Uterus (tissue), 3 donors: ENCODE measurements at regions not wholly inside any gene's neighbourhood (a gene's known extent, or its start where the extent isn't known, plus 50 kb on each side); places are given as distances from the start of the nearest gene placed in this dataset.

Experiments
- DNase-seq, 2 donors: peaks; one replicate each; pipeline ENCODE4 v3.0.0-alpha.2; 2019 to 2020
- H3K27ac ChIP-seq, 2 donors: fragments of 200-600 bp; sonication (generic); 1 replicate in 1 of 2; 2 replicates in 1 of 2; pipeline ENCODE4 v1.5.1; 2016 to 2018
- H3K27me3 ChIP-seq, 2 donors: fragments of 200-600 bp; sonication (generic); one replicate each; pipeline ENCODE4 v1.5.1; 2018 to 2019; ENCODE audit warnings: control low read depth in 1 of 2
- H3K36me3 ChIP-seq, 2 donors: fragments of 200-600 bp; sonication (generic); one replicate each; pipeline ENCODE4 v1.5.1; 2019; ENCODE audit warnings: control low read depth in 1 of 2
- H3K4me1 ChIP-seq, 2 donors: fragments of 200-600 bp; sonication (generic); one replicate each; pipeline ENCODE4 v1.5.1; 2018 to 2019; ENCODE audit warnings: control low read depth in 1 of 2
- H3K4me3 ChIP-seq, 2 donors: fragments of 200-600 bp; sonication (generic); 1 replicate in 1 of 2; 2 replicates in 1 of 2; pipeline ENCODE4 v1.5.1; 2018 to 2019; ENCODE audit warnings: mild to moderate bottlenecking in 1 of 2
- H3K9me3 ChIP-seq, 2 donors: fragments of 200-600 bp; sonication (generic); one replicate each; pipeline ENCODE4 v1.5.1; 2019; ENCODE audit warnings: control low read depth in 1 of 2
- POLR2A ChIP-seq, 2 donors: fragments of 450-650 bp; IDR thresholded peaks; one replicate each; pipeline ENCODE4 v1.6.1; 2016; ENCODE audit warnings: antibody characterized with exemption in 2 of 2, mild to moderate bottlenecking in 1 of 2, moderate library complexity in 1 of 2
- intact Hi-C: fragments of 100-400 bp; cut with DNase I; formaldehyde crosslinking; loops from one replicate; pipeline ENCODE4 v1.15.1; 2023; ENCODE audit warnings: low total_unique reads
- TF ChIP-seq, protein P1 (sequence below), 4 experiments: fragments of 200-600 bp in 2 of 4; fragments of 450-650 bp in 2 of 4; sonication (generic) in 2 of 4; IDR thresholded peaks; one replicate each; pipeline ENCODE4 v1.5.1; 2016 to 2019; ENCODE audit warnings: antibody characterized with exemption in 4 of 4, mild to moderate bottlenecking in 2 of 4, moderate library complexity in 1 of 4
- donor health status: DM: yes; HTN: yes; CAD: no.

DNA sequence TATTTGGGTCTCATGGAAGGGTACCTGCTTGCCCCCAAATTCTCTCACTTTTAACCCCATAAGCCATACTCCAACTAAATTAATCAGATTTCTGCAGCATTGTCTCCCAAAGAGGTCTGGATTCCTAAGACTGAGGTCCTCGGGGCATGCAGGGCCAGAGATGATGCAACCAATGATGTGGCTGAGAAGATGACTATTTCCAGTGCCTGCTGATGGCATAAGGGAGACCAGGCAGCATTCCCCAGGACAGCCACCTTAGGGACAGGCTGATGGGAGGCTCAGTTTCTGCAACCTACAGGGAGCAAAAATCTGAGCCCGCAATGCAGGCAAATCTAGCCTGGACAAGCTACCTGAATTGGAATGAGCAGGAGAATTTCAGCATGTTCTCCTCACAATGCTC is 76.8 kb upstream of the ASIC2 start:
- intact Hi-C loops = no loop called here
- DNase-seq = no peak
- Histone ChIP-seq H3K36me3 (no peaks in the 10 kb centered on the region), H3K27me3 (no peaks in the 10 kb centered on the region), H3K9me3 (no peaks in the 10 kb centered on the region), H3K27ac (no peak overlapping the region), H3K4me3 (no peak overlapping the region), H3K4me1 (no peaks in the 10 kb centered on the region)
- TF ChIP-seq, protein P1, sequence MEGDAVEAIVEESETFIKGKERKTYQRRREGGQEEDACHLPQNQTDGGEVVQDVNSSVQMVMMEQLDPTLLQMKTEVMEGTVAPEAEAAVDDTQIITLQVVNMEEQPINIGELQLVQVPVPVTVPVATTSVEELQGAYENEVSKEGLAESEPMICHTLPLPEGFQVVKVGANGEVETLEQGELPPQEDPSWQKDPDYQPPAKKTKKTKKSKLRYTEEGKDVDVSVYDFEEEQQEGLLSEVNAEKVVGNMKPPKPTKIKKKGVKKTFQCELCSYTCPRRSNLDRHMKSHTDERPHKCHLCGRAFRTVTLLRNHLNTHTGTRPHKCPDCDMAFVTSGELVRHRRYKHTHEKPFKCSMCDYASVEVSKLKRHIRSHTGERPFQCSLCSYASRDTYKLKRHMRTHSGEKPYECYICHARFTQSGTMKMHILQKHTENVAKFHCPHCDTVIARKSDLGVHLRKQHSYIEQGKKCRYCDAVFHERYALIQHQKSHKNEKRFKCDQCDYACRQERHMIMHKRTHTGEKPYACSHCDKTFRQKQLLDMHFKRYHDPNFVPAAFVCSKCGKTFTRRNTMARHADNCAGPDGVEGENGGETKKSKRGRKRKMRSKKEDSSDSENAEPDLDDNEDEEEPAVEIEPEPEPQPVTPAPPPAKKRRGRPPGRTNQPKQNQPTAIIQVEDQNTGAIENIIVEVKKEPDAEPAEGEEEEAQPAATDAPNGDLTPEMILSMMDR (IDR thresholded peaks at IDR 0.05) = no peak
- no peak for TF ChIP-seq POLR2A (IDR thresholded peaks at IDR 0.05)

DNA sequence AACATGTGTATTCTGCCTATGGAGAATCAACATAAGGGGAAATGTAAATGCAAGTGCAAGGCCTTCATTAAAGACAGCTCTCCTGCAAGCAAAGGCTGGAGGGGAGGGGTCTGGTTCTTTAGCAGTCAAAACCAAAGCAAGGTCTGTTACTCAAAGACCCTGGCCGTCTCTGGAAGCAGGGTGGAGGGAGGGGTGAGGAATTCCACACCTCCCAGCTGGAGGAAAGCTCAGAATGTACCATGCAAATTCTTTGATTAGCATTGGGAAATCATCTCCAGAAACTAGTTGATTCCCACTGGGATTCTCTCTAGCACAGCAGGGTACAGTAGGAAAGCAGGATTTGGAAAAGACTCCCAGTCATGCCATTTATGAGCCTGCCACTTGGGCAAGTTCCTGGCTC is 77.3 kb upstream of the ASIC2 start:
- no peaks in the 10 kb centered on the region for H3K27me3 ChIP-seq
- no peaks in the 10 kb centered on the region for H3K36me3 ChIP-seq
- H3K4me3 ChIP-seq = no peak overlapping the region
- no peaks in the 10 kb centered on the region for H3K4me1 ChIP-seq
- intact Hi-C loops = no loop called here
- DNase-seq = no peak
- no peak overlapping the region for H3K27ac ChIP-seq
- H3K9me3 ChIP-seq = no peaks in the 10 kb centered on the region
- TF ChIP-seq POLR2A (IDR thresholded peaks at IDR 0.05) = no peak
- TF ChIP-seq, protein P1 (IDR thresholded peaks at IDR 0.05) = no peak

DNA sequence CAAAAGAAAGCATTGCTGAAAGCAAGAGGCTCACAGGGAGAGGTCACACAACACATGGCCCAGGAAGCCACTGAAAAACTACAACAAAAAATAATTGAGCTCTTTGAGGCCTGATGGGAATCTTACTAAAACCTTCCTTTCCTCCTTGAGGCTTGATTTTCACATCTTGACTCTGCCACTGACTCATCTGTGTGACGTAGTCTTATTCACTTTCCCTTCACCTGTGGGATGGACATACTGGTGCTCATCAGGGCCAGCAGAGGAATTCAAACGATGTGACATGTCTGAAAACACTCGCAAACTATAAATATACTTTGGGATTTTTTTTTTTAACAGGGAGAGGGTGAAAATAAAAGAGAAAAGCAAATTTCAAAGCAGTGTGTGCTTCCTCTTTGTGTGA is 78.3 kb upstream of the ASIC2 start:
- DNase-seq = no peak
- H3K4me3 ChIP-seq = no peak overlapping the region
- no peaks in the 10 kb centered on the region for H3K27me3 ChIP-seq
- H3K9me3 ChIP-seq = no peaks in the 10 kb centered on the region
- TF ChIP-seq, protein P1 (IDR thresholded peaks at IDR 0.05) = no peak
- TF ChIP-seq POLR2A (IDR thresholded peaks at IDR 0.05) = no peak
- no peak overlapping the region for H3K27ac ChIP-seq
- no peaks in the 10 kb centered on the region for H3K4me1 ChIP-seq
- no peaks in the 10 kb centered on the region for H3K36me3 ChIP-seq
- intact Hi-C loops = no loop called here

DNA sequence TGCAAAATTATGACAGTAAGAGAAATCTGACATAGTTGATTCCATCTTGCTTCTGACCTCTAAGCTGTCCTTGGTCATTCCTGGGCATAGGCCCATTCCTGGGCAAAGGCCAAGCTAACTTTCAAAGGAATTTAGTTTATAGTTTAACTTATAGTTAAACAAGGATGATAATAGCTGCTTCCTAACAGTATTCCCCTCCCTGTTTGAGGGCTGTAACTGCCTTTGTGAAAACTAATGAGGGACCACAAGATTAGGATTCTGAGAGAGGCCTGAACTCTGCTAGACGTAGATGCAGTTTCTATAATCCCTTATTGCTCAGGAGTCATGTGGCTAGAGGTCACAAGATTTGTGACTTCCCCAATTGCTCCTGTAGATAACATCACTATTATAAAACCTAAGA is 80.2 kb upstream of the ASIC2 start:
- intact Hi-C loops = no loop called here
- H3K27ac ChIP-seq = no peak overlapping the region

DNA sequence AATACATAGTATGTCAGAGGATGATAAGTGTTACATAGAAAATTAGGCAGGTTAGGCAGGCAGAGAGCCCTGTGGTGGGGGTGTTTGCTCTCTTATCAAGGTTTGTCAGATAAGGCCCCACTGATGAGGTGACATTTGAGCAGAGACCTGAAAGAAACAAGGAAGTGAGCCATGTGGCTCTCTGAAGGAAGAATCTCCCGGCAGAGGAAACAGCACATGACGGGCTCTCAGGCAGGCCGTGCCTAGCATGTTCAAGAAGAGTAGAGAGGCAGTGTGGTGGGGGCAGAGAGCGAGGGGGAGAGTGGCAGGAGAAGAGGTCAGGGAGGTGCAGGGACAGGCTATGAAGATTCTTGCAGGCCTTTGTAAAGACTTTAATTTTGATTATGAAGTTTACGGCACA is 82.0 kb upstream of the ASIC2 start:
- no peak overlapping the region for H3K27ac ChIP-seq
- H3K4me1 ChIP-seq = no peaks in the 10 kb centered on the region
- H3K36me3 ChIP-seq = no peaks in the 10 kb centered on the region
- H3K27me3 ChIP-seq = no peaks in the 10 kb centered on the region
- no peak overlapping the region for H3K4me3 ChIP-seq
- no peak for TF ChIP-seq POLR2A (IDR thresholded peaks at IDR 0.05)
- TF ChIP-seq, protein P1 (IDR thresholded peaks at IDR 0.05) = no peak
- H3K9me3 ChIP-seq = no peaks in the 10 kb centered on the region
- no peak for DNase-seq
- intact Hi-C loops = no loop called here

More for the DNA sequence above, 80.2 kb upstream of the ASIC2 start:
- no peaks in the 10 kb centered on the region for H3K9me3 ChIP-seq
- H3K4me1 ChIP-seq = no peaks in the 10 kb centered on the region
- no peak overlapping the region for H3K4me3 ChIP-seq
- no peak for DNase-seq
- no peaks in the 10 kb centered on the region for H3K36me3 ChIP-seq
- no peaks in the 10 kb centered on the region for H3K27me3 ChIP-seq
- TF ChIP-seq, protein P1 (IDR thresholded peaks at IDR 0.05) = no peak
- no peak for TF ChIP-seq POLR2A (IDR thresholded peaks at IDR 0.05)
